Endothelial cell of umbilical vein (primary cell): ENCODE measurements at regions not wholly inside any gene's neighbourhood (a gene's known extent, or its start where the extent isn't known, plus 50 kb on each side); places are given as distances from the start of the nearest gene placed in this dataset.
A peak's percentile ranks its signal among the peaks of the same experiment; 100 is the strongest.

Experiments
- BruUV-seq: library from RNA; stranded (reverse); fragments of 400-500 nt; replicated peaks from 2 replicates; lab custom pipeline; 2021; lab: Mats Ljungman, UMichigan
- CTCF ChIA-PET: fragments of 300-600, 350-600 bp; sonication (Branson Sonifier 250); formaldehyde crosslinking; loops from one replicate; lab custom pipeline; 2021; ENCODE audit warnings: antibody characterized with exemption, inconsistent platforms; lab: Charles Lee
- POLR2A ChIA-PET: fragments of 300-600, 350-600 bp; sonication (Branson Sonifier 250); formaldehyde crosslinking; loops from one replicate; lab custom pipeline; 2021; ENCODE audit warnings: antibody characterized with exemption, inconsistent platforms; lab: Charles Lee
- DNase-seq: peaks from one replicate; pipeline ENCODE4 v3.0.0-alpha.2; 2011; ENCODE audit warnings: low read depth, low spot score
- FAIRE-seq: peaks from 2 replicates; lab custom pipeline; 2011; peaks lifted over from hg19 to GRCh38; lab: Jason Lieb, UNC
- H2AFZ ChIP-seq: 2 replicates; pipeline ENCODE4 v1.6.0; 2012; ENCODE audit warnings: low read depth, low read length, control low read depth, inconsistent platforms
- H3K27ac ChIP-seq: 2 replicates; pipeline ENCODE4 v1.5.1; 2011; ENCODE audit warnings: low read depth, mild to moderate bottlenecking, control low read depth, low read length, moderate library complexity; ENCODE audit not compliant: insufficient read depth
- H3K27me3 ChIP-seq, 2 experiments: 2 replicates each; pipeline versions ENCODE4 v1.6.0 to v1.6.1; 2011; ENCODE audit warnings: low read length in 2 of 2, mixed read lengths in 1 of 2; ENCODE audit not compliant: control insufficient read depth in 2 of 2, insufficient read depth in 2 of 2
- H3K36me3 ChIP-seq, 2 experiments: 2 replicates in 1 of 2; 3 replicates in 1 of 2; pipeline ENCODE4 v1.5.1; 2011; ENCODE audit warnings: low read length in 2 of 2, mild to moderate bottlenecking in 1 of 2, moderate library complexity in 1 of 2; ENCODE audit not compliant: control insufficient read depth in 2 of 2, insufficient read depth in 2 of 2; ENCODE audit errors: extremely low read depth in 1 of 2
- H3K4me1 ChIP-seq: 3 replicates; pipeline ENCODE4 v1.5.1; 2011; ENCODE audit warnings: mild to moderate bottlenecking, low read length; ENCODE audit not compliant: control insufficient read depth, insufficient read depth; ENCODE audit errors: extremely low read depth
- H3K4me2 ChIP-seq: 2 replicates; pipeline ENCODE4 v1.6.1; 2011; ENCODE audit warnings: low read length, control low read depth, mixed read lengths; ENCODE audit not compliant: insufficient read depth
- H3K4me3 ChIP-seq, 3 experiments: fragments of 200-600 bp in 1 of 3; sonication (generic), shearing (Covaris generic) in 1 of 3; replicated peaks in 1 of 3; 2 replicates each; pipeline ENCODE4 v1.5.1; 2011 to 2016; ENCODE audit warnings: control low read depth in 3 of 3, low read length in 3 of 3, mild to moderate bottlenecking in 2 of 3, inconsistent platforms in 1 of 3, low read depth in 1 of 3, moderate library complexity in 1 of 3; ENCODE audit not compliant: insufficient read depth in 1 of 3
- H3K79me2 ChIP-seq: 2 replicates; pipeline ENCODE4 v1.6.0; 2012; ENCODE audit warnings: low read length, inconsistent platforms; ENCODE audit not compliant: control insufficient read depth, insufficient read depth
- H3K9ac ChIP-seq: replicated peaks from 2 replicates; pipeline ENCODE3; 2011; ENCODE audit warnings: low read length, control low read depth; ENCODE audit not compliant: insufficient read depth; ENCODE audit errors: extremely low read depth
- H3K9me1 ChIP-seq: replicated peaks from 3 replicates; pipeline ENCODE4 v1.6.0; 2011; ENCODE audit warnings: mild to moderate bottlenecking, low read length; ENCODE audit not compliant: control insufficient read depth, insufficient read depth; ENCODE audit errors: extremely low read depth
- H3K9me3 ChIP-seq: replicated peaks from 2 replicates; pipeline ENCODE4 v1.5.1; 2012; ENCODE audit warnings: low read length, inconsistent platforms; ENCODE audit not compliant: control insufficient read depth, insufficient read depth
- H4K20me1 ChIP-seq: replicated peaks from 2 replicates; pipeline ENCODE3; 2011; ENCODE audit warnings: mild to moderate bottlenecking, low read length; ENCODE audit not compliant: control insufficient read depth, insufficient read depth; ENCODE audit errors: extremely low read depth
- FOS ChIP-seq: IDR thresholded peaks from 2 replicates; pipeline ENCODE4 v1.6.1; 2011; ENCODE audit warnings: mild to moderate bottlenecking, low read length, moderate library complexity, borderline replicate concordance; ENCODE audit not compliant: insufficient read depth
- JUN ChIP-seq: IDR thresholded peaks from 2 replicates; pipeline ENCODE4 v1.6.1; 2011; ENCODE audit warnings: borderline replicate concordance, low read depth; ENCODE audit not compliant: insufficient read length, insufficient read depth
- MYC ChIP-seq: IDR thresholded peaks from one replicate; pipeline ENCODE4 v1.6.1; 2011; ENCODE audit warnings: mild to moderate bottlenecking, low read depth, low read length
- POLR2A ChIP-seq: IDR thresholded peaks from 2 replicates; pipeline ENCODE4 v1.6.1; 2012; ENCODE audit warnings: low read depth, mild to moderate bottlenecking, control low read depth, low read length
- dilution Hi-C: fragments of 300-500 bp; cut with MboI; formaldehyde crosslinking; loops from one replicate; pipeline ENCODE4 v1.15.0; 2019; ENCODE audit warnings: low sequenced_read_pairs; ENCODE audit not compliant: extremely low pct_ligation_motif_present
- intact Hi-C: fragments of 100-400 bp; cut with micrococcal nuclease; formaldehyde crosslinking; loops from one replicate; pipeline ENCODE4 v1.10.0; 2022

- FAIRE-seq: peak; percentile 47
- Histone ChIP-seq H3K4me2 (no peak overlapping the region), H3K9ac (no peak overlapping the region), H3K79me2 (no peaks in the 10 kb centered on the region), H3K9me1 (no peaks in the 10 kb centered on the region), H3K4me1 (no peaks in the 10 kb centered on the region), H2AFZ (no peak overlapping the region), H3K36me3 (no peaks in the 10 kb centered on the region), H3K9me3 (no peaks in the 10 kb centered on the region), H3K4me3 (no peak overlapping the region), H3K27me3 (no peaks in the 10 kb centered on the region), H3K27ac (no peak overlapping the region), H4K20me1 (no peaks in the 10 kb centered on the region)
- BruUV-seq: no TSS peak
- dilution Hi-C loops: no loop called here
- no peak for DNase-seq
- CTCF ChIA-PET: no interaction called here
- TF ChIP-seq MYC (no peak), FOS (no peak), JUN (no peak)
- POLR2A ChIA-PET: no interaction called here
- intact Hi-C loops: no loop called here
These were observed 590.0 kb upstream of the DIAPH2 start for GRCh38 chrX:96094616-96095015.

DNA sequence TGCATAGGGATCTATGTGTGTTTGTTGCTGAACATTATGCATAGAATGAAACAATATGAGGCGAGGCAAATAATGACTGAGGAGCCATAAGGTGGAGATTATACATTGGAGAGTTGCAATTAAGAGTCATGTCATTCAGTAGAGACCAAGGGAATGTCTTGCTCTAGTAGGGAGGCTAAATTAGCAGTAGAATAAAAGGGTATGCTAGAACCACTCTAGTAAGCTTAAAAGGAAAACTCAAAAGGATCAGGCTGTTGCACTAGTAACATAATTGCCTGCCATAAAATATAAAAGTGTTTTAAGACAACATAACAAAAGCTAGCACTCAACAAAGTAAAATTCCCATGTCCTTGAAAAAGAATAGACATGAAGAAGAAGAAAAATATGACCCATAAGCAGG, 586.2 kb upstream of the DIAPH2 start:
- Histone ChIP-seq H3K4me2 (no peak overlapping the region), H3K36me3 (no peaks in the 10 kb centered on the region), H3K27me3 (no peaks in the 10 kb centered on the region), H3K9me3 (no peaks in the 10 kb centered on the region), H3K9me1 (no peaks in the 10 kb centered on the region), H2AFZ (no peak overlapping the region), H3K79me2 (no peaks in the 10 kb centered on the region), H3K9ac (no peak overlapping the region), H3K4me1 (no peaks in the 10 kb centered on the region), H3K4me3 (no peak overlapping the region), H4K20me1 (no peaks in the 10 kb centered on the region), H3K27ac (no peak overlapping the region)
- FAIRE-seq (no peak), DNase-seq (no peak)
- dilution Hi-C loops: no loop called here
- TF ChIP-seq MYC: no peak
- no peak for TF ChIP-seq POLR2A
- CTCF ChIA-PET: no interaction called here
- POLR2A ChIA-PET: no interaction called here
- intact Hi-C loops: no loop called here
- no TSS peak for BruUV-seq
